ENCODE measurements at regions not wholly inside any gene's neighbourhood (a gene's known extent, or its start where the extent isn't known, plus 50 kb on each side); places are given as distances from the start of the nearest gene placed in this dataset.
"Not testable (repeated sequence)": the region's sequence is repeated elsewhere in the genome, so short reads cannot be mapped to it uniquely, and the experiment has no call there.

DNA sequence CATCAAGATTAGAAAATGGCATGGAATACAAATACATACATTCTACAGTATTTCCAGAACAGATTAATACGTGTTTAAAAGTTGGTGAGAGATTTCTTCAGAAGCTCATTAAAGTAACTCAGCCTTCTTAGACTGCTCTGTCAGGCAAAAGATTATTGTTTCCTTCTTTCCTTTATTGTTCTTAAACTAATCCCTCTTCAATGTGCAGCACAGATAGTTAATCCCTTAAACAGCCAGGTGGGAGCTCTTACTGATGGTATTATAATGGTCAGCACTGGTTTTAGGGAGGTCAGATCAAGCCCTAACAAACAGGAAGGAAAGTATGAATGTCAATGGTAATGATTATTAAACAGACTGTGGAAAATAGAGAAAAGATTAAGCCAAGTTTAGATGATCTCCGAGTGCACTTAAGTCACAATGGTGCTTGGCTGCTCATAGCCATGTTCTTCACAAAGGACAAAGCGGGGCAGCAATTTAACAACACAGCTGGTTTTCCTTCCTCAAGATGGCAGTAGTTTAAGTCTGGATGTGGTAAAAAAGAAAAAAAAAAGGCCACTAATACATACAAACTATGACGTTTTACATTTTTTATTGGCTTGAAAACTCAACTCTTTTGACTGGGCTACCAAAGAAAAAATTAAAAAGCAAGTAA is 992.6 kb downstream of the PCDH9 start:
- Histone ChIP-seq H3K4me1 (ENCODE audit: control insufficient read depth, low read length) (no peaks in the 10 kb centered on the region), H3K9me3 (ENCODE audit: control insufficient read depth, insufficient read depth, low read length) (peaks cover 13% of the 10 kb centered on the region), H3K27ac (ENCODE audit: low read depth, low read length) (no peak overlapping the region), H4K20me1 (ENCODE audit: control insufficient read depth, insufficient read depth, low read depth, low read length) (no peaks in the 10 kb centered on the region), H3F3A (ENCODE audit: control insufficient read depth, insufficient read depth) (no peaks in the 10 kb centered on the region), H3K4me3 (ENCODE audit: low read length) (no peak overlapping the region), H3K36me3 (ENCODE audit: control insufficient read depth, low read length) (no peaks in the 10 kb centered on the region), H3K9me2 (replicated peaks; ENCODE audit: control insufficient read depth, low read length) (no peaks in the 10 kb centered on the region), H3K27me3 (ENCODE audit: control insufficient read depth, low read length) (no peaks in the 10 kb centered on the region), H3K4me2 (ENCODE audit: low read length) (no peak overlapping the region), H3K79me2 (ENCODE audit: control insufficient read depth, low read length) (no peaks in the 10 kb centered on the region)
- TF ChIP-seq, protein P1, sequence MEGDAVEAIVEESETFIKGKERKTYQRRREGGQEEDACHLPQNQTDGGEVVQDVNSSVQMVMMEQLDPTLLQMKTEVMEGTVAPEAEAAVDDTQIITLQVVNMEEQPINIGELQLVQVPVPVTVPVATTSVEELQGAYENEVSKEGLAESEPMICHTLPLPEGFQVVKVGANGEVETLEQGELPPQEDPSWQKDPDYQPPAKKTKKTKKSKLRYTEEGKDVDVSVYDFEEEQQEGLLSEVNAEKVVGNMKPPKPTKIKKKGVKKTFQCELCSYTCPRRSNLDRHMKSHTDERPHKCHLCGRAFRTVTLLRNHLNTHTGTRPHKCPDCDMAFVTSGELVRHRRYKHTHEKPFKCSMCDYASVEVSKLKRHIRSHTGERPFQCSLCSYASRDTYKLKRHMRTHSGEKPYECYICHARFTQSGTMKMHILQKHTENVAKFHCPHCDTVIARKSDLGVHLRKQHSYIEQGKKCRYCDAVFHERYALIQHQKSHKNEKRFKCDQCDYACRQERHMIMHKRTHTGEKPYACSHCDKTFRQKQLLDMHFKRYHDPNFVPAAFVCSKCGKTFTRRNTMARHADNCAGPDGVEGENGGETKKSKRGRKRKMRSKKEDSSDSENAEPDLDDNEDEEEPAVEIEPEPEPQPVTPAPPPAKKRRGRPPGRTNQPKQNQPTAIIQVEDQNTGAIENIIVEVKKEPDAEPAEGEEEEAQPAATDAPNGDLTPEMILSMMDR (IDR thresholded peaks at IDR 0.05; ENCODE audit: low read depth, low read length, poor library complexity, severe bottlenecking), result no peak
- no peak for TF ChIP-seq EZH2phosphoT487 (IDR thresholded peaks at IDR 0.05; ENCODE audit: borderline replicate concordance, low read length)

DNA sequence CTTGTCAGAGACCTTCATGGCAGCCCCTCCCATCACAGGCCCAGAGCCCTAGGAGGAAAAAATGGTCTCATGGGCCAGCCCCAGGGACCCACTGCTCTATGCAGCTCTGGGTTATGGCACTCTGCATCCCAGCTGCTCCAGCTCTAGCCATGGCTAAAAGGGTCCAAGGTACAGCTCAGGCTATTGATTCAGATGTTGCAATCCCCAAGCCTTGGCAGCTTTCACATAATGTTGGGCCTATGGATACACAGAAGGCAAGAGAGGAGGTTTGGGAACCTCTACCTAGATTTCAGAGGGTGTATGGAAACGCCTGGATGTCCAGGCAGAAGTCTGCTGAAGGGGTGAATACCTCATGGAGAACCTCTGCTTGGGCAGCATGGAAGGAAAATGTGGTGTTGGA is 996.0 kb downstream of the PCDH9 start:
- Histone ChIP-seq H3K9me3 (ENCODE audit: control insufficient read depth, insufficient read depth, low read length) (peaks cover 13% of the 10 kb centered on the region), H3K27ac (ENCODE audit: low read depth, low read length) (no peak overlapping the region), H3K4me2 (ENCODE audit: low read length) (no peak overlapping the region), H3K79me2 (ENCODE audit: control insufficient read depth, low read length) (no peaks in the 10 kb centered on the region), H3K4me1 (ENCODE audit: control insufficient read depth, low read length) (no peaks in the 10 kb centered on the region), H4K20me1 (ENCODE audit: control insufficient read depth, insufficient read depth, low read depth, low read length) (no peaks in the 10 kb centered on the region), H3K27me3 (ENCODE audit: control insufficient read depth, low read length) (no peaks in the 10 kb centered on the region), H3K9me2 (replicated peaks; ENCODE audit: control insufficient read depth, low read length) (no peaks in the 10 kb centered on the region), H3K36me3 (ENCODE audit: control insufficient read depth, low read length) (no peaks in the 10 kb centered on the region), H3F3A (ENCODE audit: control insufficient read depth, insufficient read depth) (no peaks in the 10 kb centered on the region), H3K4me3 (ENCODE audit: low read length) (no peak overlapping the region)
- TF ChIP-seq EZH2phosphoT487 (IDR thresholded peaks at IDR 0.05; ENCODE audit: borderline replicate concordance, low read length), result no peak
- TF ChIP-seq, protein P1 (IDR thresholded peaks at IDR 0.05; ENCODE audit: low read depth, low read length, poor library complexity, severe bottlenecking), result no peak

DNA sequence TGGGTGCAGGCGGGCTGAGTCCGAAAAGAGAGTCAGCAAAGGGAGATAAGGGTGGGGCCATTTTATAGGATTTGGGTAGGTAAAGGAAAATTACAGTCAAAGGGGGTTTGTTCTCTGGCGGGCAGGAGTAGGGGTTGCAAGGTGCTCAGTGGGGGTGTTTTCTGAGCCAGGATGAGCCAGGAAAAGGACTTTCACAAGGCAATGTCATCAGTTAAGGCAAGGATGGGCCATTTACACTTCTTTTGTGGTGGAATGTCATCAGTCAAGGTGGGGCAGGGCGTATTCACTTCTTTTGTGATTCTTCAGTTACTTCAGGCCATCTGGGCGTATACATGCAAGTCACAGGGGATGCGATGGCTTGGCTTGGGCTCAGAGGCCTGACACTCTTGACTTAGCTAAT is 998.2 kb downstream of the PCDH9 start:
- not testable (repeated sequence) for H3K27ac ChIP-seq (ENCODE audit: low read depth, low read length); H3K79me2 ChIP-seq (ENCODE audit: control insufficient read depth, low read length); H3K9me2 ChIP-seq (replicated peaks; ENCODE audit: control insufficient read depth, low read length); H3K4me2 ChIP-seq (ENCODE audit: low read length); H3K36me3 ChIP-seq (ENCODE audit: control insufficient read depth, low read length); H3K4me3 ChIP-seq (ENCODE audit: low read length); H3K27me3 ChIP-seq (ENCODE audit: control insufficient read depth, low read length); H3K4me1 ChIP-seq (ENCODE audit: control insufficient read depth, low read length); H3F3A ChIP-seq (ENCODE audit: control insufficient read depth, insufficient read depth); H4K20me1 ChIP-seq (ENCODE audit: control insufficient read depth, insufficient read depth, low read depth, low read length)
- peaks cover 13% of the 10 kb centered on the region for H3K9me3 ChIP-seq (ENCODE audit: control insufficient read depth, insufficient read depth, low read length)

DNA sequence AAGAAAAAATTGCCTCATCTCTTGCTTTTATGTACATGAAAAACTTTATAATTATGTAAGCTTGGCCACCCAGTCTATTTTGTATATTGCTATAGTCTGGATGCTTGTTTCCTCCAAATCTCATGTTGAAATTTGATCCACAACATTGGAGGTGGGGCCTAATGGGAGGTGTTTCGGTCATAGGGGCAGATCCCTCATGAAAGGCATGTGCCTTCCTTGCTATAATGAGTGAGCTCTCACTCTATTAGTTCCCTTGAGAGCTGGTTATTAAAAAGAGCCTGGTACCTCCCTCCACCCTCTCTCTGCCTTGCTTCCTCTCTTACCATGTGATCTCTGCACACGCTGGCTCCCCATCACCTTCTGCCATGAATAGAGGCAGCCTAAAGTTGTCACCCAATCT is 1005.1 kb downstream of the PCDH9 start:
- Histone ChIP-seq H3K4me2 (ENCODE audit: low read length) (no peak overlapping the region), H3K79me2 (ENCODE audit: control insufficient read depth, low read length) (no peaks in the 10 kb centered on the region), H3K36me3 (ENCODE audit: control insufficient read depth, low read length) (no peaks in the 10 kb centered on the region), H3K9me3 (ENCODE audit: control insufficient read depth, insufficient read depth, low read length) (no peaks in the 10 kb centered on the region), H3F3A (ENCODE audit: control insufficient read depth, insufficient read depth) (no peaks in the 10 kb centered on the region), H3K27me3 (ENCODE audit: control insufficient read depth, low read length) (no peaks in the 10 kb centered on the region), H3K4me3 (ENCODE audit: low read length) (no peak overlapping the region), H3K4me1 (ENCODE audit: control insufficient read depth, low read length) (no peaks in the 10 kb centered on the region), H4K20me1 (ENCODE audit: control insufficient read depth, insufficient read depth, low read depth, low read length) (no peaks in the 10 kb centered on the region), H3K27ac (ENCODE audit: low read depth, low read length) (no peak overlapping the region), H3K9me2 (replicated peaks; ENCODE audit: control insufficient read depth, low read length) (no peaks in the 10 kb centered on the region)
- TF ChIP-seq, protein P1 (IDR thresholded peaks at IDR 0.05; ENCODE audit: low read depth, low read length, poor library complexity, severe bottlenecking), result no peak
- no peak for TF ChIP-seq EZH2phosphoT487 (IDR thresholded peaks at IDR 0.05; ENCODE audit: borderline replicate concordance, low read length)
